GM12872 (cell line): ENCODE measurements at regions not wholly inside any gene's neighbourhood (a gene's known extent, or its start where the extent isn't known, plus 50 kb on each side); places are given as distances from the start of the nearest gene placed in this dataset.

Source experiments
- CTCF ChIP-seq: IDR thresholded peaks from 3 replicates; pipeline ENCODE4 v1.5.1; 2011; ENCODE audit warnings: low read depth, mild to moderate bottlenecking, low read length, moderate library complexity; ENCODE audit not compliant: insufficient read depth

- TF ChIP-seq CTCF = no peak
These were observed 114.0 kb upstream of the CNTNAP2 start for GRCh38 chr7:146002431-146003078.

- no peak for TF ChIP-seq CTCF
These were observed 114.6 kb upstream of the CNTNAP2 start for GRCh38 chr7:146002008-146002407.

GRCh38 chr7:146000882-146001281 is 115.7 kb upstream of the CNTNAP2 start:
- TF ChIP-seq CTCF = no peak

GRCh38 chr7:145989469-145989868 is 127.1 kb upstream of the CNTNAP2 start:
- no peak for TF ChIP-seq CTCF

GRCh38 chr7:145986248-145986874 is 130.2 kb upstream of the CNTNAP2 start:
- TF ChIP-seq CTCF = no peak

GRCh38 chr7:145978769-145979168 is 137.8 kb upstream of the CNTNAP2 start:
- no peak for TF ChIP-seq CTCF

GRCh38 chr7:145959981-145960380 is 156.6 kb upstream of the CNTNAP2 start:
- no peak for TF ChIP-seq CTCF
